ENCODE measurements at regions not wholly inside any gene's neighbourhood (a gene's known extent, or its start where the extent isn't known, plus 50 kb on each side); places are given as distances from the start of the nearest gene placed in this dataset.

DNA sequence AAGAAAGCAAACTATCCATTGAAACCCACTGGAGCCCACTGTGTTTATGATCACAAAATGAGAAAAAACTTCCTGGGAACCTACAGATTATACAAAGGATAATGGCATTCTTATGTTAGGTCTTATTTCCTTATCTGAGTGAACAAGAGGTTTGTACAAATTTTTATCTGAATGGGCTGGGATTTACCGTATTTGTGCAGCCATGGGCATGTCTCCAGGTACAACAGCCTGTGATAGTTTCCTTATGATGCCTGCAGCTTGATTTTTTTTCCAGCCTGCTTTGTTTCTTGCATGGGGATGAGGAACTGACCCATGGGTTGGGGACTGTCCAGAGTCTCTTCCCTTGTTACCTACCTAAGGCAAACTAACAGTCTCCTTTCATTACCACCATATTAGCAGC is 244.0 kb upstream of the RBMY1B start:
- DNase-seq (ENCODE audit: low spot score) = no peak

DNA sequence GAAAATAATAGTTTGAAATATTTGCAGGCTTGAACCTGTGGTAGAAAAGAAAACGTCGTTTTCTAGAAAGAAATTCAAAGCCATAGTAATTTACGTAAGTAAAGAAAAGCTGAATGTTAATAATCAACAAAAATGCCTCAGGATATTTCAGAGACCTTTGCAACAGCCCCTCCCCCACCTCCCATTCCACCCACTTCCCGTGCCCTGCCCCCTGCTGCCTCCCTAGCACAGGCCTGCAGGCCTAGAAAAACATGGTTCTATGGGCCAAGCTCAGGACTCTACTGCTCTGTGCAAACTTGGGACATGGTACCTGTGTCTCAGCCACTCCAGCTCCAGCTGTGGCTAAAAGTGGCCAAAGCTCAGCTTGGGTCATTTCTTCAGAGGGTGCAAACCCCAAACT is 223.4 kb upstream of the RBMY1B start:
- no peak for DNase-seq (ENCODE audit: low spot score)

DNA sequence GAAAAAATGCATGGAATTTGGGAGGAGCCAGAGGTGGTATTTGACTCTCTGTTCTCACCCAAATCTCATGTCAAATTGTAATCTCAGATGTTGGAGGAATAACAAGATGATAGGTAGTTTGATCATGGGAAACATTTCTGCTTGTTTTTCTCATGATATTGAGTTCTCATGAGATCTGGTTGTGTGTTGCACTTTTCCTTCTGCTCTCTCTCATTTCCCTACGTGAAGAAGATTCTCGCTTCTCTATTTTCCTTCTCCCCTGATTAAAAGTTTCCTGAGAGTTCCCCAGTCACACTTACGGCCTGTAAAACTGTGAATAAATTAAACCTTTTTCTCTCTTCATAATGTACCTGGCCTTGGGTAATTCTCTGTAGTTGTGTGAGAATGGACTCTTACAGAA is 222.2 kb upstream of the RBMY1B start:
- DNase-seq (ENCODE audit: low spot score) = no peak

DNA sequence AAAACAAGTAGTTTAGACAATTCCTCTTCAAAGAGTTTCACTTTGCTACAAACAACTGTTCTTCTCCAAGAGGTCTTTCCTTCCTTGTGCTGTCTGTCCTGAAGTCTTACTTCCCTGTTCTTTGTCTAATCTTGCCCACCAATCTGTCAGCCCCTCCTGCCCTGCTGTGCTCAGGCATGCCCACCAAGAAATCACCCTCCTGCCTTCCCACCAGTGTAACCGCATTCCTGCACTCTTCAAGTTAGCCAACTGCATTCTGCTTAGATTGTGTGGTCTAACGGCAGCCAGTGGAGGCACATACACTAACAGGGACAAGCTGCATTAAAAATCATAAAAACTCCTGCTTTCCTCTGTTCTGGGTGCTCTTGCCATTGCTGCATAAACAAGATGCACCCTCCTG is 215.9 kb upstream of the RBMY1B start:
- no peak for DNase-seq (ENCODE audit: low spot score)

DNA sequence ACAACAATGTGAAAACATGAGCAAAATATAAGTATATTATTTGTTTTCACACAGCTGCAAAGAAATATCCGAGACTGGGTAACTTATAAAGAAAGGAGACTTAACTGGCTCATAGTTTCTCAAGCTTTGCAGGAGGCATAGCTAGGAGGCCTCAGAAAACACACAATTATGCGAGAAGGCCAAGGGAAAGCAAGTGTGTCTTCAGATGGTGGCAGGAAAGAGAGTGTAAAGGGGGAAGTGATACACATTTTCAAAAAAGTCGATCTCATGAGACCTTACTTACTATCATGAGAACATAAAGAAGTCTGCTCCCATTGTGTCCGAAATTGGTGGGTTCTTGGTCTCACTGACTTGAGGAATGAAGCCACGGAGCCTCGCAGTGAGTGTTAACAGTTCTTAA is 208.9 kb upstream of the RBMY1B start:
- no peak for DNase-seq (ENCODE audit: low spot score)

DNA sequence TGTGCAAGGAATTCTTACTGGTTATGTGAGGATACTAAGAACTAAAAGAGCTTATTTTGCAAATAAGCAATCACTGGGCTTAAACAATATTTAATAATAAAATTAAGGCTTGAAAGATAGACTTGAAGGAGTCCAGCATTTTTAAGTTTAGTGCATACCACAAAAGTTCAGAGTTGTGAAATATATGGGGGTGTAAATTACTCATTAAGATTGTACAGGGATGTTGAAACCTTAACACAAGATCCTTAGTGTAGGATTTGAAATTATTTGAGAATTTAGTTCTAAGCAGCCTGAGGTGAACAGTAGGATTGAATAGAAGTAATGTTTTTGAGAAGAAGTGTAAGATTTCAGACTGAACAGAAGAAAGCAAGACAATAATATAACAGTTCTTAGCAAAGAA is 195.8 kb upstream of the RBMY1B start:
- no peak for DNase-seq (ENCODE audit: low spot score)

Measured in hematopoietic multipotent progenitor cell treated with erythropoietin and hydrocortisone succinate and interleukin-3 and kit ligand, for 17 days (in vitro differentiated cells).